ENCODE measurements at regions not wholly inside any gene's neighbourhood (a gene's known extent, or its start where the extent isn't known, plus 50 kb on each side); places are given as distances from the start of the nearest gene placed in this dataset.
"Not testable (repeated sequence)": the region's sequence is repeated elsewhere in the genome, so short reads cannot be mapped to it uniquely, and the experiment has no call there.

- DNase-seq = no peak
Measured at GRCh38 chr17:12195418-12195817, 174.7 kb downstream of the MAP2K4 start.

GRCh38 chr17:12201294-12201880, 180.7 kb downstream of the MAP2K4 start:
- no peak for DNase-seq

- no peak for DNase-seq
Measured at GRCh38 chr17:12209632-12210191, 189.0 kb downstream of the MAP2K4 start.

- not testable (repeated sequence) for DNase-seq
Measured at GRCh38 chr17:12220714-12221439, 200.2 kb downstream of the MAP2K4 start.

GRCh38 chr17:12222392-12222791, 201.7 kb downstream of the MAP2K4 start:
- no peak for DNase-seq

GRCh38 chr17:12227547-12227946, 206.9 kb downstream of the MAP2K4 start:
- DNase-seq = no peak

GRCh38 chr17:12229335-12229734, 208.7 kb downstream of the MAP2K4 start:
- DNase-seq = peak; percentile 1

- DNase-seq = no peak
Measured at GRCh38 chr17:12230481-12231354, 210.0 kb downstream of the MAP2K4 start.

GRCh38 chr17:12231355-12231682, 210.6 kb downstream of the MAP2K4 start:
- DNase-seq = no peak

- DNase-seq = not testable (repeated sequence)
Measured at GRCh38 chr17:12239021-12239420, 218.3 kb downstream of the MAP2K4 start.

- DNase-seq = no peak
Measured at GRCh38 chr17:12242345-12242954, 221.8 kb downstream of the MAP2K4 start.

- DNase-seq = no peak
Measured at GRCh38 chr17:12247761-12248160, 227.1 kb downstream of the MAP2K4 start.

GRCh38 chr17:12250973-12251372, 230.3 kb downstream of the MAP2K4 start:
- DNase-seq = no peak

- no peak for DNase-seq
Measured at GRCh38 chr17:12252462-12252861, 231.8 kb downstream of the MAP2K4 start.

GRCh38 chr17:12254460-12254859, 233.8 kb downstream of the MAP2K4 start:
- no peak for DNase-seq

- DNase-seq = no peak
Measured at GRCh38 chr17:12256380-12256995, 235.8 kb downstream of the MAP2K4 start.

- no peak for DNase-seq
Measured at GRCh38 chr17:12257176-12257575, 236.5 kb downstream of the MAP2K4 start.

- no peak for DNase-seq
Measured at GRCh38 chr17:12261354-12261753, 240.7 kb downstream of the MAP2K4 start.

- no peak for DNase-seq
Measured at GRCh38 chr17:12269751-12270150, 249.1 kb downstream of the MAP2K4 start.

GRCh38 chr17:12277827-12278226, 257.1 kb downstream of the MAP2K4 start:
- DNase-seq = no peak

- DNase-seq = no peak
Measured at GRCh38 chr17:12282056-12282455, 261.4 kb downstream of the MAP2K4 start.

- no peak for DNase-seq
Measured at GRCh38 chr17:12287953-12288352, 267.3 kb downstream of the MAP2K4 start.

- DNase-seq = no peak
Measured at GRCh38 chr17:12290207-12290606, 269.5 kb downstream of the MAP2K4 start.

Data from NCI-H2029 treated with DMSO at 0.1 percent for 48 hours (cell line).